ENCODE measurements at regions not wholly inside any gene's neighbourhood (a gene's known extent, or its start where the extent isn't known, plus 50 kb on each side); places are given as distances from the start of the nearest gene placed in this dataset.

- Mint-ChIP-seq H3K27ac (no peak overlapping the region), H3K9me3 (no peaks in the 10 kb centered on the region), H3K27me3 (ENCODE audit: low read depth) (peaks cover 35% of the 10 kb centered on the region), H3K4me1 (peaks cover 2% of the 10 kb centered on the region), H3K4me3 (peak overlapping the region; percentile 53), H3K36me3 (no peaks in the 10 kb centered on the region)
- TF ChIP-seq CTCF (IDR thresholded peaks at IDR 0.05; ENCODE audit: unreplicated experiment): peak; percentile 88
- DNase-seq (ENCODE audit: low spot score in 2 of 2, unreplicated experiment in 2 of 2): no peak
These were observed 55.8 kb upstream of the CDCA7L start for GRCh38 chr7:22001345-22002004.

GRCh38 chr7:21999896-22000295 is 54.2 kb upstream of the CDCA7L start:
- Mint-ChIP-seq H3K4me1 (peaks cover 2% of the 10 kb centered on the region), H3K9me3 (peaks cover under 1% of the 10 kb centered on the region), H3K36me3 (no peaks in the 10 kb centered on the region), H3K4me3 (no peak overlapping the region), H3K27me3 (ENCODE audit: low read depth) (peaks cover 28% of the 10 kb centered on the region), H3K27ac (no peak overlapping the region)
- no peak for TF ChIP-seq CTCF (IDR thresholded peaks at IDR 0.05; ENCODE audit: unreplicated experiment)
- no peak for DNase-seq (ENCODE audit: low spot score in 2 of 2, unreplicated experiment in 2 of 2)

- Mint-ChIP-seq H3K27ac (no peak overlapping the region), H3K36me3 (no peaks in the 10 kb centered on the region), H3K27me3 (ENCODE audit: low read depth) (peaks cover 5% of the 10 kb centered on the region), H3K4me1 (peaks cover 2% of the 10 kb centered on the region), H3K9me3 (peaks cover 10% of the 10 kb centered on the region), H3K4me3 (no peak overlapping the region)
- DNase-seq (ENCODE audit: low spot score in 2 of 2, unreplicated experiment in 2 of 2): no peak
- TF ChIP-seq CTCF (IDR thresholded peaks at IDR 0.05; ENCODE audit: unreplicated experiment): no peak
These were observed 50.9 kb upstream of the CDCA7L start for GRCh38 chr7:21996641-21997040.

Data from mesothelial cell of epicardium (in vitro differentiated cells).